ENCODE measurements at regions not wholly inside any gene's neighbourhood (a gene's known extent, or its start where the extent isn't known, plus 50 kb on each side); places are given as distances from the start of the nearest gene placed in this dataset.
A peak's percentile ranks its signal among the peaks of the same experiment; 100 is the strongest.

DNA sequence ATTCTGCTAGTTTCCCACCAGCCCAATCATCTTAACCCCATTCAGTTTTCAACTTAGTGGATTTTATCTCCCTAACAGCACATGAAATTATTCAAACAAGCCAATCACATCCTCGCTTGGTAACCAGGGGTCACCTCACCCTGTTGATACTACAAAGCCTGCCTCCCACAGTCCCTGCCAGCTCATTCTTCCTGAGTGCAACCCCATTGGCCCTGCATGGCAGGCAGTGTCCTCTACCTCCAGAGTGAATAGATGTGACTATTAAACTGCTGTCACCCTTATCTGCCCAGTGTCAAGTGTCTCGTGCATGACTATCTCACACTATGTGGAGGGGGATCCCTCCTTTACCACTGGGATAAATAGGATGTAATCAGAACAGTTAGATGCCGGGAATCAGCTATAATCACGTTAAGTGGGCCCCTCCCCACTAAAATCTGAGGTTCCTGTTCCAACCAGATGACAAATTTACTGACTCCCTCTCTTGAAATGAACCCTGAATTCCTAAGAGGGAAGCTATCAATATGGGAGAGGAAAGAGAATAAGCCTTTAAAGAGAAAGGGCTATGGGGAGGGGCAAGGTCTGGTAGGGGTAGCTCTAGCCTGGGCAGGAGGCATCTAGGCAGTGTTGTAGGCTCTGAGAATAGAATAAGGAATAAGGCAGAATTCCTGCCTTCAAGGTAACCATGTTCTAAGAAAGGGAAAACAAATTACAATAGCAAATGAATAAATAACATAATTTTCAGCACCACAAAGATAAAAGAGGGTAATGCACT lies 155.9 kb downstream of the SLC30A10 start:
- H3K4me3 ChIP-seq (ENCODE audit: low read depth, low read length): no peak overlapping the region
- in situ Hi-C loops (cut with HindIII; ENCODE audit: low pct_ligation_motif_present, low sequenced_read_pairs): no loop called here
- no peaks in the 10 kb centered on the region for H3K27me3 ChIP-seq (replicated peaks)
- H3K27ac ChIP-seq: peak overlapping the region; percentile 81
- DNase-seq: peak; percentile 33
- TF ChIP-seq, protein P1, sequence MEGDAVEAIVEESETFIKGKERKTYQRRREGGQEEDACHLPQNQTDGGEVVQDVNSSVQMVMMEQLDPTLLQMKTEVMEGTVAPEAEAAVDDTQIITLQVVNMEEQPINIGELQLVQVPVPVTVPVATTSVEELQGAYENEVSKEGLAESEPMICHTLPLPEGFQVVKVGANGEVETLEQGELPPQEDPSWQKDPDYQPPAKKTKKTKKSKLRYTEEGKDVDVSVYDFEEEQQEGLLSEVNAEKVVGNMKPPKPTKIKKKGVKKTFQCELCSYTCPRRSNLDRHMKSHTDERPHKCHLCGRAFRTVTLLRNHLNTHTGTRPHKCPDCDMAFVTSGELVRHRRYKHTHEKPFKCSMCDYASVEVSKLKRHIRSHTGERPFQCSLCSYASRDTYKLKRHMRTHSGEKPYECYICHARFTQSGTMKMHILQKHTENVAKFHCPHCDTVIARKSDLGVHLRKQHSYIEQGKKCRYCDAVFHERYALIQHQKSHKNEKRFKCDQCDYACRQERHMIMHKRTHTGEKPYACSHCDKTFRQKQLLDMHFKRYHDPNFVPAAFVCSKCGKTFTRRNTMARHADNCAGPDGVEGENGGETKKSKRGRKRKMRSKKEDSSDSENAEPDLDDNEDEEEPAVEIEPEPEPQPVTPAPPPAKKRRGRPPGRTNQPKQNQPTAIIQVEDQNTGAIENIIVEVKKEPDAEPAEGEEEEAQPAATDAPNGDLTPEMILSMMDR (IDR thresholded peaks at IDR 0.05; ENCODE audit: low read depth, low read length, missing control alignments): no peak
- no peaks in the 10 kb centered on the region for H3K36me3 ChIP-seq (replicated peaks)

DNA sequence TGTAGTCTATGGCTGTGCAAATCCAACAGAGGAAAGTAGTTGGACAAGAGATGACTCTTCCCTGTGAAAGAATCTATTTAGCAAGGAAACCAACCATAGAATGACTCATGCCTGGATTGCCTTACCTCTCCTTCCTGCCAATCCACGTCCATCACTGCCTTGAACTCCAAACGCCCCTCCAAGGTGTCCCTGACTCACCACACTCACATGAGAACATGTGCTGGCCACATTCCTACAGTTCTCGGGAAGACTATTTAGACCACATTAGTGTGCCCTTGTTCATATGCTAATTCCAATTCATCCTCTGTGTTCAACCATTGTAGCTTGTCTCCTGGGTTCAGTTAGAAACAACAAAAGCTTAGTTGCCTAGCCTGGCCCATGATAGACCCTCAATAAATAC lies 157.3 kb downstream of the SLC30A10 start:
- TF ChIP-seq, protein P1 (IDR thresholded peaks at IDR 0.05; ENCODE audit: low read depth, low read length, missing control alignments): no peak
- no peaks in the 10 kb centered on the region for H3K36me3 ChIP-seq (replicated peaks)
- H3K4me3 ChIP-seq (ENCODE audit: low read depth, low read length): no peak overlapping the region
- DNase-seq: peak; percentile 98
- in situ Hi-C loops (cut with HindIII; ENCODE audit: low pct_ligation_motif_present, low sequenced_read_pairs): no loop called here
- H3K27me3 ChIP-seq (replicated peaks): no peaks in the 10 kb centered on the region
- H3K27ac ChIP-seq: peak overlapping the region; percentile 81

DNA sequence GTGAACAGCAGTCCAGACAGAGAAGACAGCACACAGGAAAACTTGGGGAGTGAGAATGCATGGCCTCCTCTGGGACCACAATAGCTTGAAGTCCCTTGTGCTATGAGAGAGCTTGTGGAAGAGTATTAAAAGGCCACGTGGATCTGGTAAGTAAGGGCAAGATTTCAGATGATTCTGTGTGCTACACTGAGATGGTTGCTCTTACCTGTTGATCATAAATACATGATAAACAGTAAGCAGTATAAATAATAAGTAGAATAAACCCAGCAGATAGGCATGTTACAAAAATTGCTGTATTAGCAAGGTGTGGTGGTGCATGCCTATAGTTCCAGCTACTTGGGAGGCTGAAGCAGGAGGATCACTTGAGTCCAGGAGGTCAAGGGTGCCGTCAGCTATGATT lies 150.4 kb upstream of the ZC3H11B start:
- TF ChIP-seq, protein P1 (IDR thresholded peaks at IDR 0.05; ENCODE audit: low read depth, low read length, missing control alignments): no peak
- DNase-seq: no peak
- in situ Hi-C loops (cut with HindIII; ENCODE audit: low pct_ligation_motif_present, low sequenced_read_pairs): no loop called here
- Histone ChIP-seq H3K27ac (no peak overlapping the region), H3K4me3 (ENCODE audit: low read depth, low read length) (no peak overlapping the region), H3K36me3 (replicated peaks) (no peaks in the 10 kb centered on the region), H3K27me3 (replicated peaks) (no peaks in the 10 kb centered on the region)

DNA sequence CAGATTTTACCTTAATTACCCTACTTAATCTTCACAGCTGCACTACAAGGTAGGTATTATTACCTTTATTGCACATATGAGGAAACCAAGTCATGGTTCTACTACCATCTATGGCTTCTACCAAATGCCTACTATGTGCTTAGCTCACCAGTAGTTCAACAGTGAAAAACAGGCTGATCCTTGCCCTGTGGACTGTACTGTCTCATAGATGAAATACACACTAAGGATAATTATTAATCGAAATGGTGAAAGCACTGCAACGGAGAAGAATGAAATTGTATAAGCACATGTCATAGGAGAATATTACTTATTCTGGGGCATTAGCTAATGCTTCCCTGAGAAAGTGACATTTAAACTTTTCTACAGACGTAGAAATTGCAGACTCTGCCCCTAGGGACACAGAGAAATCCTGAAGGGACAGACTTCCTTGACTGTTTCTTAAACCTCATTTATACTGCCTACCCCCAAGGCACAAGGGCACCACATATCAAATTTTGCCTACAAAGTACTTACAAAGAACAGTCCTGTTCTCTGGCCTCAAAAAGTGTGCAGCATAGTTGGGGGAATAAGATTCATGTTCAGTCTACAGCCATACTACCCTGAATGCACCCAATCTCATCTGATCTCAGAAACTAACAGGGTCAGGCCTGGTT lies 148.4 kb upstream of the ZC3H11B start:
- in situ Hi-C loops (cut with HindIII; ENCODE audit: low pct_ligation_motif_present, low sequenced_read_pairs): no loop called here
- DNase-seq: no peak
- Histone ChIP-seq H3K4me3 (ENCODE audit: low read depth, low read length) (no peak overlapping the region), H3K36me3 (replicated peaks) (no peaks in the 10 kb centered on the region), H3K27ac (no peak overlapping the region), H3K27me3 (replicated peaks) (no peaks in the 10 kb centered on the region)
- TF ChIP-seq, protein P1 (IDR thresholded peaks at IDR 0.05; ENCODE audit: low read depth, low read length, missing control alignments): no peak

DNA sequence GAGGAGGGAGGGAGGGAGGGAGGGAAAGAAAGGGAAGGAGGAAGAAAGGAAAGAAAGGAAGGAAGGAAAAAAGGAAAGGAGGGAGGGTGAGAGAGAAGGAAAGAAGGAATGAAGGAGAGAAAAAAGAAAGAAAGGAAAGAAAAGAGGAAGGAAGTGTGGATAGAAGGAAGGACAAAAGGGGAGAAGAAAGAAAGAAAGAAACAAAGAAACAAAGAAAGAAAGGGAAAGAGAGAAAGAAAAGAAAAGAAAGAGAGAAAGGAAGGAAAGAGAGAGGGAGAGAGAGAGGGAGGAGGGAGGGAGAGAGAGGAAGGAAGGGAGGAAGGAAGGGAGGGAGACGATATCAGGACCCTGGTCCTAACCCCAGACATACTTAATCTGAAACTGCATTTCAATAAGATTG lies 146.2 kb upstream of the ZC3H11B start:
- Histone ChIP-seq H3K4me3 (ENCODE audit: low read depth, low read length) (no peak overlapping the region), H3K36me3 (replicated peaks) (no peaks in the 10 kb centered on the region), H3K27ac (no peak overlapping the region), H3K27me3 (replicated peaks) (no peaks in the 10 kb centered on the region)
- in situ Hi-C loops (cut with HindIII; ENCODE audit: low pct_ligation_motif_present, low sequenced_read_pairs): no loop called here
- DNase-seq: no peak
- TF ChIP-seq, protein P1 (IDR thresholded peaks at IDR 0.05; ENCODE audit: low read depth, low read length, missing control alignments): no peak

Measured in brain microvascular endothelial cell (primary cell).